Tibial artery (tissue), 4 donors: ENCODE measurements at regions not wholly inside any gene's neighbourhood (a gene's known extent, or its start where the extent isn't known, plus 50 kb on each side); places are given as distances from the start of the nearest gene placed in this dataset.

Source experiments
- DNase-seq, 2 donors: peaks; one replicate each; pipeline ENCODE4 v3.0.0-alpha.2; 2019
- H3K27ac ChIP-seq, 2 donors: fragments of 200-600 bp; sonication (generic) in 1 of 2; 1 replicate in 1 of 2; 2 replicates in 1 of 2; pipeline ENCODE4 v1.5.1; 2018 to 2019; ENCODE audit warnings: mild to moderate bottlenecking in 1 of 2
- H3K27me3 ChIP-seq, 2 donors: fragments of 200-600 bp; sonication (generic) in 1 of 2; one replicate each; pipeline versions ENCODE4 v1.5.1 to v1.6.0; 2016 to 2019
- H3K36me3 ChIP-seq, 3 donors: fragments of 200-600 bp; sonication (generic) in 2 of 3; one replicate each; pipeline ENCODE4 v1.5.1; 2016 to 2019; ENCODE audit warnings: mild to moderate bottlenecking in 2 of 3
- H3K4me1 ChIP-seq, 4 donors: fragments of 200-600 bp; sonication (generic) in 2 of 4; 1 replicate in 3 of 4; 2 replicates in 1 of 4; pipeline ENCODE4 v1.5.1; 2016 to 2019
- H3K4me3 ChIP-seq, 2 donors: fragments of 200-600 bp; sonication (generic) in 1 of 2; 1 replicate in 1 of 2; 2 replicates in 1 of 2; pipeline ENCODE4 v1.5.1; 2018 to 2019; ENCODE audit warnings: mild to moderate bottlenecking in 2 of 2
- H3K9me3 ChIP-seq, 3 donors: fragments of 200-600 bp; sonication (generic) in 1 of 3; one replicate each; pipeline ENCODE4 v1.5.1; 2016 to 2019
- CTCF ChIP-seq, 2 experiments: fragments of 200-600 bp in 1 of 2; fragments of 450-650 bp in 1 of 2; IDR thresholded peaks; one replicate each; pipeline ENCODE4 v1.5.1; 2017 to 2019; ENCODE audit warnings: antibody characterized with exemption in 2 of 2, mild to moderate bottlenecking in 1 of 2, moderate library complexity in 1 of 2
- intact Hi-C: fragments of 100-400 bp; cut with DNase I; formaldehyde crosslinking; loops from one replicate; pipeline ENCODE4 v1.15.0; 2023; ENCODE audit warnings: low total_unique reads

- H3K9me3 ChIP-seq = no peaks in the 10 kb centered on the region
- TF ChIP-seq CTCF (IDR thresholded peaks at IDR 0.05) = no peak
- H3K4me3 ChIP-seq = no peak overlapping the region
- DNase-seq = no peak
- no peaks in the 10 kb centered on the region for H3K36me3 ChIP-seq
- no peaks in the 10 kb centered on the region for H3K27me3 ChIP-seq
- no peak overlapping the region for H3K27ac ChIP-seq
- intact Hi-C loops = no loop called here
- H3K4me1 ChIP-seq = no peaks in the 10 kb centered on the region
Measured at GRCh38 chr14:46322730-46323403, 328.7 kb downstream of the RPL10L start.

GRCh38 chr14:46322076-46322475 lies 329.5 kb downstream of the RPL10L start:
- Histone ChIP-seq H3K27ac (no peak overlapping the region), H3K4me3 (no peak overlapping the region), H3K4me1 (no peaks in the 10 kb centered on the region), H3K27me3 (no peaks in the 10 kb centered on the region), H3K36me3 (no peaks in the 10 kb centered on the region), H3K9me3 (no peaks in the 10 kb centered on the region)
- DNase-seq = no peak
- intact Hi-C loops = no loop called here
- no peak for TF ChIP-seq CTCF (IDR thresholded peaks at IDR 0.05)

DNA sequence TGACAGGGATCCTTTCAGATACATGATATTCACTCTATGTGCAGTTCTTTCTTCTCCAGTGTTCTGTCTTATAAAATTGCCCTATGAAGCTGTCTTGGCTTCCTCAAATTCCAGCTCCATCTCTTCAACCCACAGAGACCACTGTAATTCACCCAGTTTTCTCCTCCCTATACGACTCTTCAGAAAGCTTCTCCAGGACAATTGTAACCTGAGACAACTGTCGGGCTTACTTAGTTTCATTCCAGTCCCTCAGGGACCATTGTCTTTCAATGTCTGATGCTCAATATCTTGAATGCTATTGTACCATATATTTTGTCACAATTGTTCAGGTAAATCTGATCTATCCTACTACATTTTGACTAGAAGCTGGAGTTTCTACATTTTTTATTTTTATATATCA lies 345.3 kb downstream of the RPL10L start:
- Histone ChIP-seq H3K27ac (no peak overlapping the region), H3K4me3 (no peak overlapping the region), H3K4me1 (no peaks in the 10 kb centered on the region), H3K27me3 (no peaks in the 10 kb centered on the region), H3K36me3 (no peaks in the 10 kb centered on the region), H3K9me3 (no peaks in the 10 kb centered on the region)
- DNase-seq = no peak
- TF ChIP-seq CTCF (IDR thresholded peaks at IDR 0.05) = no peak
- intact Hi-C loops = no loop called here

- Histone ChIP-seq H3K36me3 (no peaks in the 10 kb centered on the region), H3K9me3 (peaks cover 0 to 9% (median 0%) of the 10 kb centered on the region in 3 donors), H3K27me3 (no peaks in the 10 kb centered on the region), H3K4me3 (no peak overlapping the region), H3K27ac (no peak overlapping the region), H3K4me1 (no peaks in the 10 kb centered on the region)
- DNase-seq = no peak
- TF ChIP-seq CTCF (IDR thresholded peaks at IDR 0.05) = no peak
- intact Hi-C loops = no loop called here
Measured at GRCh38 chr14:46300765-46301164, 350.8 kb downstream of the RPL10L start.

- Histone ChIP-seq H3K9me3 (no peaks in the 10 kb centered on the region), H3K4me3 (no peak overlapping the region), H3K27me3 (no peaks in the 10 kb centered on the region), H3K36me3 (no peaks in the 10 kb centered on the region), H3K27ac (no peak overlapping the region), H3K4me1 (no peaks in the 10 kb centered on the region)
- DNase-seq = no peak
- no peak for TF ChIP-seq CTCF (IDR thresholded peaks at IDR 0.05)
- intact Hi-C loops = no loop called here
Measured at GRCh38 chr14:46290706-46291105, 360.9 kb downstream of the RPL10L start.

DNA sequence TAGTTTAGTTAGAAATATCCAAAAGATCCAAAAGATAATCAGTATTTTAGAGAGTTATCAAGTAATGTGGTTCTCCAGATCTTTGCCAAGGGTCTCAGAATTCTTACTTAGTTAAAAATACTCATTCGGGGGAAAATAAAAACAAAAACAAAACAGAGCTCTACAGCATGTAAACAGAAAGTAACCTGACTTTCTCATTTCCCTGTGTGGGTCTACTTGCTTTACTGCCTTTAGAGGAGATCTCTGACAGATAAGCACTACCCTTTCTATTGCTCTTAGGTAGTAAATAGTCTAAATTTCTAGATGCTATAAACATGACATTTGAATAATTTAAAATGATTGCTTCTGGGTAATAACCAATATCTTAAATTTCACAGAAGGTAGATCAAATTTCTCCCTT lies 371.8 kb downstream of the RPL10L start:
- Histone ChIP-seq H3K4me1 (no peaks in the 10 kb centered on the region), H3K9me3 (no peaks in the 10 kb centered on the region), H3K36me3 (no peaks in the 10 kb centered on the region), H3K4me3 (no peak overlapping the region), H3K27ac (no peak overlapping the region), H3K27me3 (no peaks in the 10 kb centered on the region)
- DNase-seq = no peak
- no peak for TF ChIP-seq CTCF (IDR thresholded peaks at IDR 0.05)
- intact Hi-C loops = no loop called here
